ENCODE measurements at regions not wholly inside any gene's neighbourhood (a gene's known extent, or its start where the extent isn't known, plus 50 kb on each side); places are given as distances from the start of the nearest gene placed in this dataset.

- DNase-seq, result no peak
Observed at GRCh38 chr16:27686926-27687325, 137.0 kb downstream of the KATNIP start.

DNA sequence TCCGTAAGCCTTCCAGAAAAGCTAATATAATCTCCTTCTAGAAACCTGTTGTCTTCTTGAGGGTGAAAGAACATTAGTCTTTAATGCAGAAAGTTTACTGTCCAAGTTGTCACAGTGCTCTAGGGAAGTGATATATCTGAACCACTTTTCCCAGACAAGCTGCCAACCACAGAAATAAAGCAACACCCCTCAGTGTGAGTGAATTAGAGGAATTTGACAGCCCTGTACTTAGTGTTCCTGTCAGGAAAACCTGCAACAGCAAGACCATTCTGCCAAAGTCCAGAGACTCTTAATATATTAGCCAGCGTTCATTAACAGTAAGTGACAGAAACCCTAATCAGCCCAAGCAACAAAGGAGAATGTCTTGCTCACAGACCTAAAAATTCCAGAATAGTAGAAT lies 137.7 kb downstream of the KATNIP start:
- no peak for DNase-seq

GRCh38 chr16:27689711-27690110 lies 139.8 kb downstream of the KATNIP start:
- DNase-seq, result no peak

GRCh38 chr16:27690608-27691007 lies 140.7 kb downstream of the KATNIP start:
- DNase-seq, result no peak

GRCh38 chr16:27691721-27692120 lies 141.8 kb downstream of the KATNIP start:
- DNase-seq, result no peak

DNA sequence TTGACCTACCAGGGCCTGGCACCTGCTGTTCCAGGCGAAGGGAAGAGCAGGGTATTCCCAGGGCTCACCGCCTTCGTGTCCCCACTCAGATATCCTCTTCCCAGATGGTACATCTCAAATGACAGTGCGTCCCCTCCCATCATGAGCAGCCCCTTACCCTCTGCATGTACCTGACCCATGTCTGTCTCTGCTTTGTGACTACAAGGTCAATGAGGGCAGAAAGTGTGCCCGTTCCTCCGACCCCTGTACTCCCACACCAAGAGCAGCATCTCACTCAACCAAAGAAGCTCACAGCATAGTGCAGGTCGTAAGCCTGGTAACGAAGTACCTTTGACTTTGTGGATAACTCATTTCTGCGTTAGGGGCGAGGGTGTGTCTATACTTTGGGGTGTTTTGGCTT lies 142.6 kb downstream of the KATNIP start:
- no peak for DNase-seq

DNA sequence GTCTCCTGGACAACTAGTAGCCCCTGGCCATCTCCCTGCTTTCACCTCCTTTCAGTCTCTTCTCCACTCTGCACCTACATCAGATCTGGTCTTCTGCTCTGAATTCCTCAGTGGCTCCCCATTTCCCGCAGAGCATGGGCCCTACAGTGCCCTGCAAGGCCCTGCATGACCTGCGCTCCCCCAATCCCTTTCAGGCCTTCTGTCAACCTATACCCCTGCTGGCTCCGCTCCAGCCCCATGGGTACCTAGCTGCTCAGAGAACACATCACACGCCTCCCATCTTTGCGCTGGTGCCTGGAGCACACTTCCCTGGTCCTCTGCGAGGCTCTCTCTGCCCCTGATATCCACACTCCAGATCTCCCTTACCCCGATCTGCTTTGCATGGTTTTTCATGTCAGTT lies 145.2 kb downstream of the KATNIP start:
- no peak for DNase-seq

- peak; percentile 87 for DNase-seq
Observed at GRCh38 chr16:27698266-27698665, 148.3 kb downstream of the KATNIP start.

DNA sequence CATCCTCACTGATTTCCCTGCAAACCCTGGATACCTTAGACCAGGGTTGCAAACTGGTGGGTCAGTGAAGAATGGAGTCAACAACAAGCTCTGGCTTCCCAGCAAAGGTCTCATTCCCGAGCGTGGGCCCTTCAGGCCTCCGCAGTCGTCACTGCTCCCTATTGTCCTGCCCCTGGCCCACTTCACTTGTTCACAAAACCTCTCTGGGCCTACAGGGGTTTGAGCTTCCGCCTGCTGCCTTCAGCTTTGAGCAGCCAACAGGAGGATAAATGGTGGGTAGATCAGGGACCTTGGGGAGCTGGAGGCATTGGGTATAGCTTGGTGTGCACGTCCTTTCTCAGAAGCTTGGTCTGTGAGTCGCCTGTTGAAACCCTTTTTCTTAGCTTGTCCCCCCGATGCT lies 148.8 kb downstream of the KATNIP start:
- no peak for DNase-seq

GRCh38 chr16:27699540-27699939 lies 149.6 kb downstream of the KATNIP start:
- DNase-seq, result no peak

- no peak for DNase-seq
Observed at GRCh38 chr16:27700304-27700995, 150.5 kb downstream of the KATNIP start.

GRCh38 chr16:27701381-27701780 lies 151.4 kb downstream of the KATNIP start:
- DNase-seq, result no peak

GRCh38 chr16:27703121-27703520 lies 153.2 kb downstream of the KATNIP start:
- no peak for DNase-seq

GRCh38 chr16:27703545-27703944 lies 153.6 kb downstream of the KATNIP start:
- DNase-seq, result no peak

DNA sequence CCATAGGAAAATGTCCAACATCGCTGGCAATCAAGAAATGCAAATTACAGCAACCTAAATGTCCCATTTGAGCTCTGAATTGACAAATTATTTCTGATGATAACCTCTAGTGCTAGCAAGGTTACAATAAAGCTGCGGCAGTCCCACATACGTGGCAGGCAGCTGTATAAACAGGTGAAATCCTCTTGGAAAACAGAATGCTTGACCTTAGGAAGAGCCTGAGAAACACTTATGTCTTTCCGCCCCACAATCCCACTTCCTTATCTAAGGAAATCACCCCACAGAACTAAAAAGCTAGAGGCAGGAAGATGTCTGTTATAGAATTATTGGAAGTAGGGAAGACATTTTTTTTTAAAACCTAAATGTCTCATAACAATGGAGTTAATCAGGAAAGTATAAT lies 154.3 kb downstream of the KATNIP start:
- no peak for DNase-seq

- DNase-seq, result peak; percentile 39
Observed at GRCh38 chr16:27706156-27706865, 156.4 kb downstream of the KATNIP start.

- DNase-seq, result peak; percentile 32
Observed at GRCh38 chr16:27706866-27707685, 157.1 kb downstream of the KATNIP start.

- DNase-seq, result no peak
Observed at GRCh38 chr16:27708651-27709050, 158.7 kb downstream of the KATNIP start.

- DNase-seq, result no peak
Observed at GRCh38 chr16:27712251-27712711, 162.3 kb downstream of the KATNIP start.

GRCh38 chr16:27717726-27718125 lies 167.8 kb downstream of the KATNIP start:
- no peak for DNase-seq

GRCh38 chr16:27718201-27719105 lies 168.5 kb downstream of the KATNIP start:
- DNase-seq, result peak; percentile 93

- no peak for DNase-seq
Observed at GRCh38 chr16:27719106-27719445, 169.1 kb downstream of the KATNIP start.

All from islet precursor cell (in vitro differentiated cells).